Omental fat pad (tissue), 3 donors: ENCODE measurements at regions not wholly inside any gene's neighbourhood (a gene's known extent, or its start where the extent isn't known, plus 50 kb on each side); places are given as distances from the start of the nearest gene placed in this dataset.
A peak's percentile ranks its signal among the peaks of the same experiment; 100 is the strongest.
"Not testable (repeated sequence)": the region's sequence is repeated elsewhere in the genome, so short reads cannot be mapped to it uniquely, and the experiment has no call there.

Experiments used
- ATAC-seq: fragments of 150-250 bp; one replicate; pipeline ENCODE4 v1.9.1; 2016; ENCODE audit warnings: mild to moderate bottlenecking, moderate library complexity; ENCODE audit not compliant: low FRiP score
- DNase-seq: peaks from one replicate; pipeline ENCODE4 v3.0.0-alpha.2; 2019; ENCODE audit warnings: low spot score
- CTCF ChIP-seq, 3 donors: fragments of 450-650 bp; IDR thresholded peaks; one replicate each; pipeline ENCODE4 v1.5.1; 2016 to 2017; ENCODE audit warnings: antibody characterized with exemption in 3 of 3, mild to moderate bottlenecking in 3 of 3, moderate library complexity in 2 of 3

- ATAC-seq (no peak), DNase-seq (no peak)
Observed at GRCh38 chr12:12007001-12007712, 63.6 kb upstream of the BCL2L14 start.

GRCh38 chr12:12007713-12008231 lies 63.0 kb upstream of the BCL2L14 start:
- DNase-seq (no peak), ATAC-seq (no peak)
- TF ChIP-seq CTCF (IDR thresholded peaks at IDR 0.05): no peak

More at GRCh38 chr12:12007001-12007712, 63.6 kb upstream of the BCL2L14 start:
- TF ChIP-seq CTCF (IDR thresholded peaks at IDR 0.05): no peak

- no peak for TF ChIP-seq CTCF (IDR thresholded peaks at IDR 0.05)
- DNase-seq (no peak), ATAC-seq (no peak)
Observed at GRCh38 chr12:12008232-12008850, 62.4 kb upstream of the BCL2L14 start.

- TF ChIP-seq CTCF (IDR thresholded peaks at IDR 0.05): no peak
- no peak for ATAC-seq
- no peak for DNase-seq
Observed at GRCh38 chr12:12008931-12009611, 61.7 kb upstream of the BCL2L14 start.

GRCh38 chr12:12009749-12010276 lies 60.9 kb upstream of the BCL2L14 start:
- not testable (repeated sequence) for ATAC-seq, DNase-seq

- DNase-seq (peak; percentile 29), ATAC-seq (no peak)
- no peak for TF ChIP-seq CTCF (IDR thresholded peaks at IDR 0.05)
Observed at GRCh38 chr12:12010277-12011039, 60.3 kb upstream of the BCL2L14 start.

GRCh38 chr12:12011880-12012260 lies 58.9 kb upstream of the BCL2L14 start:
- ATAC-seq: no peak
- no peak for TF ChIP-seq CTCF (IDR thresholded peaks at IDR 0.05)

More at GRCh38 chr12:12011880-12012260, 58.9 kb upstream of the BCL2L14 start:
- no peak for DNase-seq
